ENCODE measurements at regions not wholly inside any gene's neighbourhood (a gene's known extent, or its start where the extent isn't known, plus 50 kb on each side); places are given as distances from the start of the nearest gene placed in this dataset.
"Not testable (repeated sequence)": the region's sequence is repeated elsewhere in the genome, so short reads cannot be mapped to it uniquely, and the experiment has no call there.

- Histone ChIP-seq H3K27ac (replicated peaks) (no peak overlapping the region), H3K27me3 (ENCODE audit: insufficient read depth, poor library complexity, severe bottlenecking) (no peaks in the 10 kb centered on the region), H3K4me3 (replicated peaks; ENCODE audit: insufficient read depth, low read length) (no peak overlapping the region)
- TF ChIP-seq GABPA (IDR thresholded peaks at IDR 0.05; ENCODE audit: low read depth): no peak
- TF ChIP-seq, protein P1, sequence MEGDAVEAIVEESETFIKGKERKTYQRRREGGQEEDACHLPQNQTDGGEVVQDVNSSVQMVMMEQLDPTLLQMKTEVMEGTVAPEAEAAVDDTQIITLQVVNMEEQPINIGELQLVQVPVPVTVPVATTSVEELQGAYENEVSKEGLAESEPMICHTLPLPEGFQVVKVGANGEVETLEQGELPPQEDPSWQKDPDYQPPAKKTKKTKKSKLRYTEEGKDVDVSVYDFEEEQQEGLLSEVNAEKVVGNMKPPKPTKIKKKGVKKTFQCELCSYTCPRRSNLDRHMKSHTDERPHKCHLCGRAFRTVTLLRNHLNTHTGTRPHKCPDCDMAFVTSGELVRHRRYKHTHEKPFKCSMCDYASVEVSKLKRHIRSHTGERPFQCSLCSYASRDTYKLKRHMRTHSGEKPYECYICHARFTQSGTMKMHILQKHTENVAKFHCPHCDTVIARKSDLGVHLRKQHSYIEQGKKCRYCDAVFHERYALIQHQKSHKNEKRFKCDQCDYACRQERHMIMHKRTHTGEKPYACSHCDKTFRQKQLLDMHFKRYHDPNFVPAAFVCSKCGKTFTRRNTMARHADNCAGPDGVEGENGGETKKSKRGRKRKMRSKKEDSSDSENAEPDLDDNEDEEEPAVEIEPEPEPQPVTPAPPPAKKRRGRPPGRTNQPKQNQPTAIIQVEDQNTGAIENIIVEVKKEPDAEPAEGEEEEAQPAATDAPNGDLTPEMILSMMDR (IDR thresholded peaks at IDR 0.05; ENCODE audit: insufficient read depth, low read length): no peak
- TF ChIP-seq POLR2AphosphoS5 (IDR thresholded peaks at IDR 0.05; ENCODE audit: low read depth): no peak
- no peak for TF ChIP-seq SPI1 (IDR thresholded peaks at IDR 0.05; ENCODE audit: borderline replicate concordance, low read depth)
- TF ChIP-seq, protein P2, sequence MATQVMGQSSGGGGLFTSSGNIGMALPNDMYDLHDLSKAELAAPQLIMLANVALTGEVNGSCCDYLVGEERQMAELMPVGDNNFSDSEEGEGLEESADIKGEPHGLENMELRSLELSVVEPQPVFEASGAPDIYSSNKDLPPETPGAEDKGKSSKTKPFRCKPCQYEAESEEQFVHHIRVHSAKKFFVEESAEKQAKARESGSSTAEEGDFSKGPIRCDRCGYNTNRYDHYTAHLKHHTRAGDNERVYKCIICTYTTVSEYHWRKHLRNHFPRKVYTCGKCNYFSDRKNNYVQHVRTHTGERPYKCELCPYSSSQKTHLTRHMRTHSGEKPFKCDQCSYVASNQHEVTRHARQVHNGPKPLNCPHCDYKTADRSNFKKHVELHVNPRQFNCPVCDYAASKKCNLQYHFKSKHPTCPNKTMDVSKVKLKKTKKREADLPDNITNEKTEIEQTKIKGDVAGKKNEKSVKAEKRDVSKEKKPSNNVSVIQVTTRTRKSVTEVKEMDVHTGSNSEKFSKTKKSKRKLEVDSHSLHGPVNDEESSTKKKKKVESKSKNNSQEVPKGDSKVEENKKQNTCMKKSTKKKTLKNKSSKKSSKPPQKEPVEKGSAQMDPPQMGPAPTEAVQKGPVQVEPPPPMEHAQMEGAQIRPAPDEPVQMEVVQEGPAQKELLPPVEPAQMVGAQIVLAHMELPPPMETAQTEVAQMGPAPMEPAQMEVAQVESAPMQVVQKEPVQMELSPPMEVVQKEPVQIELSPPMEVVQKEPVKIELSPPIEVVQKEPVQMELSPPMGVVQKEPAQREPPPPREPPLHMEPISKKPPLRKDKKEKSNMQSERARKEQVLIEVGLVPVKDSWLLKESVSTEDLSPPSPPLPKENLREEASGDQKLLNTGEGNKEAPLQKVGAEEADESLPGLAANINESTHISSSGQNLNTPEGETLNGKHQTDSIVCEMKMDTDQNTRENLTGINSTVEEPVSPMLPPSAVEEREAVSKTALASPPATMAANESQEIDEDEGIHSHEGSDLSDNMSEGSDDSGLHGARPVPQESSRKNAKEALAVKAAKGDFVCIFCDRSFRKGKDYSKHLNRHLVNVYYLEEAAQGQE (IDR thresholded peaks at IDR 0.05; ENCODE audit: insufficient replicate concordance, low read depth): no peak
- DNase-seq (ENCODE audit: low read depth in 1 of 2, low spot score in 1 of 2): no peak
Observed at GRCh38 chr2:36163520-36164254, 191.9 kb upstream of the CRIM1 start.

- H3K4me3 ChIP-seq (replicated peaks; ENCODE audit: insufficient read depth, low read length); H3K27ac ChIP-seq (replicated peaks): not testable (repeated sequence)
Observed at GRCh38 chr2:36157093-36157492, 198.5 kb upstream of the CRIM1 start.

GRCh38 chr2:36147670-36148390, 207.7 kb upstream of the CRIM1 start:
- Histone ChIP-seq H3K27me3 (ENCODE audit: insufficient read depth, poor library complexity, severe bottlenecking) (no peaks in the 10 kb centered on the region), H3K4me3 (replicated peaks; ENCODE audit: insufficient read depth, low read length) (no peak overlapping the region), H3K27ac (replicated peaks) (no peak overlapping the region)
- DNase-seq (ENCODE audit: low read depth in 1 of 2, low spot score in 1 of 2): no peak
- TF ChIP-seq POLR2AphosphoS5 (IDR thresholded peaks at IDR 0.05; ENCODE audit: low read depth) (no peak), GABPA (IDR thresholded peaks at IDR 0.05; ENCODE audit: low read depth) (no peak), SPI1 (IDR thresholded peaks at IDR 0.05; ENCODE audit: borderline replicate concordance, low read depth) (no peak)
- TF ChIP-seq, protein P1 (IDR thresholded peaks at IDR 0.05; ENCODE audit: insufficient read depth, low read length): no peak

More at GRCh38 chr2:36157093-36157492, 198.5 kb upstream of the CRIM1 start:
- not testable (repeated sequence) for H3K27me3 ChIP-seq (ENCODE audit: insufficient read depth, poor library complexity, severe bottlenecking)
- TF ChIP-seq SPI1 (IDR thresholded peaks at IDR 0.05; ENCODE audit: borderline replicate concordance, low read depth): peak; percentile 71; the same call in 1 of the 2 replicates
- peak; percentile 7 to 62 for DNase-seq (ENCODE audit: low read depth in 1 of 2, low spot score in 1 of 2)

DNA sequence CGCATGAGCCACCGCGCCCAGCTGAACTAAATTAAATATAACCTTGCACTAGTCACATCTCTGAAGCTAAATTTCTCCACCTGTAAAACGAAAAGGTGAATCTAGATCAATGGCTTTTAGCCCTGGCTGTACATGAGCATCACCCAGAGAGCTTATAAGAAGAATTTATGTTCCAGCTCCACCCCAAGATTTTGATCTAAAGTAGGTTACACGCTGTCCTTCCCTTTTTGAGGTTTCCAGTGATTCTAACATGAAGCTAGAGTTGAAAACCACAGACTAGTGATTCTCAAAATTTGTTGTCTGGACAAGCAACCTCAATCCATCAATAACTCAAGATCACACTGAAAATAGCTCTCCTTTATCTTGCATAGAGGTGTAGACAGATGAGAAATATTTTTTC, 208.8 kb upstream of the CRIM1 start:
- no peak for DNase-seq (ENCODE audit: low read depth in 1 of 2, low spot score in 1 of 2)
- Histone ChIP-seq H3K4me3 (replicated peaks; ENCODE audit: insufficient read depth, low read length) (no peak overlapping the region), H3K27ac (replicated peaks) (no peak overlapping the region), H3K27me3 (ENCODE audit: insufficient read depth, poor library complexity, severe bottlenecking) (no peaks in the 10 kb centered on the region)
- TF ChIP-seq GABPA (IDR thresholded peaks at IDR 0.05; ENCODE audit: low read depth): no peak
- TF ChIP-seq SPI1 (IDR thresholded peaks at IDR 0.05; ENCODE audit: borderline replicate concordance, low read depth): no peak

DNA sequence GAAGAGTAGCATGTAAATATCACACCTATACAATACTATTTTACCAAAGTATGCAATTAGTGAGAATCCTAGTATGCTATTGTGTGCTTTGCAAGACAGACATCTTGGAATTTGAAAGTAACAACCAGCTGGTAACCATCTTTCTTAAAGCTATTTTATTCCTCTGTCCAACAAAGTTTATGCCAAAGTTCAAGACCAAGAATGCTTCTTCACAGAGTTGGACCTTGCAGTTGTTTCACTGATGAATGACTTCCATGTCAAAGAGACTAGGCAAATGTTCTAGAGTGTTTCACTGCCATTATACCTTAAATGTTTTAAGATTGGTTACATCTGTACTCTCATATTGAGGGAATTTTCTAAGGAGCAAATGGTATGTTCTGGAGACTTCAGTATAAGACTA, 215.2 kb upstream of the CRIM1 start:
- no peak for TF ChIP-seq GABPA (IDR thresholded peaks at IDR 0.05; ENCODE audit: low read depth)
- TF ChIP-seq SPI1 (IDR thresholded peaks at IDR 0.05; ENCODE audit: borderline replicate concordance, low read depth): no peak
- TF ChIP-seq, protein P1 (IDR thresholded peaks at IDR 0.05; ENCODE audit: insufficient read depth, low read length): no peak
- TF ChIP-seq, protein P2 (IDR thresholded peaks at IDR 0.05; ENCODE audit: insufficient replicate concordance, low read depth): no peak
- no peak for TF ChIP-seq POLR2AphosphoS5 (IDR thresholded peaks at IDR 0.05; ENCODE audit: low read depth)
- DNase-seq (ENCODE audit: low read depth in 1 of 2, low spot score in 1 of 2): no peak
- no peak overlapping the region for H3K4me3 ChIP-seq (replicated peaks; ENCODE audit: insufficient read depth, low read length)
- H3K27ac ChIP-seq (replicated peaks): no peak overlapping the region
- no peaks in the 10 kb centered on the region for H3K27me3 ChIP-seq (ENCODE audit: insufficient read depth, poor library complexity, severe bottlenecking)

Measured in HL-60 (cell line).